DND-41 (cell line): ENCODE measurements at regions not wholly inside any gene's neighbourhood (a gene's known extent, or its start where the extent isn't known, plus 50 kb on each side); places are given as distances from the start of the nearest gene placed in this dataset.

ENCODE experiments used
- CTCF ChIP-seq: IDR thresholded peaks from 2 replicates; pipeline ENCODE4 v1.5.1; 2012; ENCODE audit warnings: borderline replicate concordance, low read length, moderate library complexity, mild to moderate bottlenecking; ENCODE audit not compliant: poor library complexity, severe bottlenecking; ENCODE audit errors: extremely low read depth
- EZH2 ChIP-seq: IDR thresholded peaks from 3 replicates; pipeline ENCODE4 v1.6.1; 2012; ENCODE audit warnings: borderline replicate concordance, low read depth, mild to moderate bottlenecking, moderate library complexity, low read length, inconsistent platforms; ENCODE audit not compliant: severe bottlenecking

- TF ChIP-seq EZH2 (no peak), CTCF (no peak)
Observed at GRCh38 chr3:177438596-177439220, 241.4 kb upstream of the TBL1XR1 start.
